Prostate gland (tissue), 2 donors: ENCODE measurements at regions not wholly inside any gene's neighbourhood (a gene's known extent, or its start where the extent isn't known, plus 50 kb on each side); places are given as distances from the start of the nearest gene placed in this dataset.

Experiments used
- CTCF ChIP-seq, 4 experiments: fragments of 200-600 bp in 2 of 4; fragments of 450-650 bp in 2 of 4; sonication (generic) in 2 of 4; IDR thresholded peaks; 1 replicate in 3 of 4; 2 replicates in 1 of 4; pipeline ENCODE4 v1.5.1; 2016 to 2019; ENCODE audit warnings: antibody characterized with exemption in 4 of 4, mild to moderate bottlenecking in 2 of 4, moderate library complexity in 2 of 4
- POLR2A ChIP-seq: fragments of 450-650 bp; IDR thresholded peaks from one replicate; pipeline ENCODE4 v1.6.1; 2016; ENCODE audit warnings: antibody characterized with exemption, mild to moderate bottlenecking

- TF ChIP-seq CTCF (IDR thresholded peaks at IDR 0.05) (no peak), POLR2A (no peak)
Measured at GRCh38 chr1:4000811-4001251, 100.8 kb upstream of the C1orf174 start.
